ENCODE measurements at regions not wholly inside any gene's neighbourhood (a gene's known extent, or its start where the extent isn't known, plus 50 kb on each side); places are given as distances from the start of the nearest gene placed in this dataset.
"Not testable (repeated sequence)": the region's sequence is repeated elsewhere in the genome, so short reads cannot be mapped to it uniquely, and the experiment has no call there.

- peak; percentile 11 for DNase-seq
Measured at GRCh38 chr11:106152013-106152412, 74.6 kb downstream of the AASDHPPT start.

GRCh38 chr11:106152824-106153223, 75.4 kb downstream of the AASDHPPT start:
- no peak for DNase-seq

- peak; percentile 68 for DNase-seq
Measured at GRCh38 chr11:106156290-106156937, 79.0 kb downstream of the AASDHPPT start.

- DNase-seq, result no peak
Measured at GRCh38 chr11:106158406-106158805, 80.9 kb downstream of the AASDHPPT start.

GRCh38 chr11:106159836-106160235, 82.4 kb downstream of the AASDHPPT start:
- DNase-seq, result no peak

- no peak for DNase-seq
Measured at GRCh38 chr11:106160494-106160893, 83.0 kb downstream of the AASDHPPT start.

GRCh38 chr11:106161775-106162634, 84.5 kb downstream of the AASDHPPT start:
- DNase-seq, result no peak

- no peak for DNase-seq
Measured at GRCh38 chr11:106167085-106167484, 89.6 kb downstream of the AASDHPPT start.

GRCh38 chr11:106172386-106172991, 95.0 kb downstream of the AASDHPPT start:
- no peak for DNase-seq

GRCh38 chr11:106173291-106173690, 95.8 kb downstream of the AASDHPPT start:
- DNase-seq, result no peak

- DNase-seq, result not testable (repeated sequence)
Measured at GRCh38 chr11:106174003-106174402, 96.5 kb downstream of the AASDHPPT start.

GRCh38 chr11:106176817-106177216, 99.4 kb downstream of the AASDHPPT start:
- DNase-seq, result no peak

- no peak for DNase-seq
Measured at GRCh38 chr11:106177311-106177710, 99.8 kb downstream of the AASDHPPT start.

GRCh38 chr11:106178361-106178760, 100.9 kb downstream of the AASDHPPT start:
- no peak for DNase-seq

GRCh38 chr11:106179048-106179447, 101.6 kb downstream of the AASDHPPT start:
- no peak for DNase-seq

- no peak for DNase-seq
Measured at GRCh38 chr11:106186630-106187029, 109.2 kb downstream of the AASDHPPT start.

- DNase-seq, result no peak
Measured at GRCh38 chr11:106187860-106188456, 110.5 kb downstream of the AASDHPPT start.

- DNase-seq, result no peak
Measured at GRCh38 chr11:106193956-106194355, 116.5 kb downstream of the AASDHPPT start.

- no peak for DNase-seq
Measured at GRCh38 chr11:106197438-106197837, 120.0 kb downstream of the AASDHPPT start.

GRCh38 chr11:106202935-106203620, 125.6 kb downstream of the AASDHPPT start:
- DNase-seq, result no peak

- peak; percentile 64 for DNase-seq
Measured at GRCh38 chr11:106208760-106209159, 131.3 kb downstream of the AASDHPPT start.

GRCh38 chr11:106212081-106212480, 134.6 kb downstream of the AASDHPPT start:
- no peak for DNase-seq

Data from renal pelvis (tissue), 1 donor.